Choroid plexus epithelial cell (primary cell): ENCODE measurements at regions not wholly inside any gene's neighbourhood (a gene's known extent, or its start where the extent isn't known, plus 50 kb on each side); places are given as distances from the start of the nearest gene placed in this dataset.

Experiments
- DNase-seq: peaks from one replicate; pipeline ENCODE4 v3.0.0-alpha.2; 2010; ENCODE audit warnings: low read depth
- H3K4me3 ChIP-seq: 2 replicates; pipeline ENCODE4 v1.5.1; 2011; ENCODE audit warnings: low read depth, mild to moderate bottlenecking, control low read depth, low read length, moderate library complexity
- TF ChIP-seq, protein P1 (sequence below): conservative IDR thresholded peaks from 2 replicates; pipeline ENCODE4 v1.5.1; 2011; ENCODE audit warnings: low read depth, mild to moderate bottlenecking, control low read depth, inconsistent platforms, low read length, moderate library complexity

DNA sequence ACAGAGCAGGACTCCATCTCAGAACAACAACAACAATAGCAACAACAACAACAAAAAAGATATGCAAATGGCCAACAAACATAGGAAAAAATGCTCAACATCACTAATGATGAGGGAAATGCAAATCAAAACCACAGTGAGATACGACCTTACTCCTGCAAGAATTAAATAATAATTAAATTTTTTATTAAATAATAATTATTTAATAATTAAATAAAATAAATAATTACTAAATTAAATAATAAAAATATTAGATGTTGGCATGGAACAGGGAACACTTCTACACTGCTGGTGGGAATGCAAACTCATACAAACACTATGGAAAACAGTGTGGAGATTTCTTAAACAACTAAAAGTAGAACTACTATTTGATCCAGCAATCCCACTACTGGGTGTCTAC is 1022.3 kb upstream of the B3GALT2 start:
- no peak for DNase-seq
- no peak overlapping the region for H3K4me3 ChIP-seq

DNA sequence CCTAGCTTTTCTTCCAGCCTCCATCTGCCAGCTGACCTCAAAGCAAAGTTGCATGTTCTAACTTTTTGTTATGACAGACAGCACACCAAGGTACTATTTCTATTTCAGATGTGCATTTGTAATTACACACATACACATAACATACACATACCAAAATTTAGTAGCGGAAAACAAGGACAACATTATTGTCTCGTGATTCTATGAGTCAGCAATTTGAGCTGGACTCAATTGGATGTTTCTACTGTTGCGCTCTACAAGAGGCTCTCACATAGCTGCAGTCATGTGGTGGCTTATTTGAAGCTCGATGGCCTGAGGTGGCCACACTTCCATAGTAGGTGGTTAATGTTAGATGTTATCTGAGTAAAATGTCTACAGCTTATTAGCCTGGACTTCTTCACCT is 1010.1 kb upstream of the B3GALT2 start:
- H3K4me3 ChIP-seq: no peak overlapping the region
- TF ChIP-seq, protein P1, sequence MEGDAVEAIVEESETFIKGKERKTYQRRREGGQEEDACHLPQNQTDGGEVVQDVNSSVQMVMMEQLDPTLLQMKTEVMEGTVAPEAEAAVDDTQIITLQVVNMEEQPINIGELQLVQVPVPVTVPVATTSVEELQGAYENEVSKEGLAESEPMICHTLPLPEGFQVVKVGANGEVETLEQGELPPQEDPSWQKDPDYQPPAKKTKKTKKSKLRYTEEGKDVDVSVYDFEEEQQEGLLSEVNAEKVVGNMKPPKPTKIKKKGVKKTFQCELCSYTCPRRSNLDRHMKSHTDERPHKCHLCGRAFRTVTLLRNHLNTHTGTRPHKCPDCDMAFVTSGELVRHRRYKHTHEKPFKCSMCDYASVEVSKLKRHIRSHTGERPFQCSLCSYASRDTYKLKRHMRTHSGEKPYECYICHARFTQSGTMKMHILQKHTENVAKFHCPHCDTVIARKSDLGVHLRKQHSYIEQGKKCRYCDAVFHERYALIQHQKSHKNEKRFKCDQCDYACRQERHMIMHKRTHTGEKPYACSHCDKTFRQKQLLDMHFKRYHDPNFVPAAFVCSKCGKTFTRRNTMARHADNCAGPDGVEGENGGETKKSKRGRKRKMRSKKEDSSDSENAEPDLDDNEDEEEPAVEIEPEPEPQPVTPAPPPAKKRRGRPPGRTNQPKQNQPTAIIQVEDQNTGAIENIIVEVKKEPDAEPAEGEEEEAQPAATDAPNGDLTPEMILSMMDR: no peak
- no peak for DNase-seq

More for the DNA sequence above, 1022.3 kb upstream of the B3GALT2 start:
- TF ChIP-seq, protein P1: no peak

DNA sequence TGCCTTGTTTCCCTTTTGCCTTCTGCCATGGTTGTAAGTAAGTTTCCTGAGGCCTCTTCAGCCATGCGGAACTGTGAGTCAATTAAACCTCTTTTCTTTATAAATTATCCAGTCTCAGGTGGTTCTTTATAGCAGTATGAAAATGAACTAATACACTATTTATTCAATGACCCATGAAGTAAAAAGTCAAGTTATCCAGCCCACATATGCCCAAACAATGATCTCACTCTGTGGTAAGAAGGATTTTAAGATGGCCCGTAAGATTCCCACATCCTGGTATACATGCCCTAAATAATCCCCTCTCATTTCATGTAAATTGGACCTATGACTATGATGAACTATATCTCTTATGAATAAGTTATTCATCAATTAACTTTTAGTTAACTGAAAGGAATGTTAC is 1008.3 kb upstream of the B3GALT2 start:
- no peak overlapping the region for H3K4me3 ChIP-seq
- TF ChIP-seq, protein P1: no peak
- DNase-seq: no peak

DNA sequence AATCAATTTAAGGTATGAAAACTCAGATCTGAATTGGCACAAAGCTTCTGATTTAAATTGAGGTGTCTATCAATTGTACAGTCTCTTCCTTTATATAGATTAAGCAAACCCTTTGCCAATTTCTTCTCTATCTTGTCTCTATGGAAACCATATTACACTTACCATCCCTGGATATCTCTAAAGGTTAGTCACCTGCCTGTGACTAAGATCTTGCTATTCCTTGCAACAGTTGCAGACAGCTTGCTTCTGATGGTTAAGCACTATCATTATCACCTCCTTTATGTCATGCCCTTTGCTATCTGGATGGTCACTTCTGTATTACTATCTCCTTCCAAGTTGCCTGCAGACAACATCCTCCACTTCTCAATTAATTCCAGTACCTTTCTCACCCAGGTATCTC is 998.6 kb upstream of the B3GALT2 start:
- no peak for DNase-seq
- no peak overlapping the region for H3K4me3 ChIP-seq
- TF ChIP-seq, protein P1: no peak

DNA sequence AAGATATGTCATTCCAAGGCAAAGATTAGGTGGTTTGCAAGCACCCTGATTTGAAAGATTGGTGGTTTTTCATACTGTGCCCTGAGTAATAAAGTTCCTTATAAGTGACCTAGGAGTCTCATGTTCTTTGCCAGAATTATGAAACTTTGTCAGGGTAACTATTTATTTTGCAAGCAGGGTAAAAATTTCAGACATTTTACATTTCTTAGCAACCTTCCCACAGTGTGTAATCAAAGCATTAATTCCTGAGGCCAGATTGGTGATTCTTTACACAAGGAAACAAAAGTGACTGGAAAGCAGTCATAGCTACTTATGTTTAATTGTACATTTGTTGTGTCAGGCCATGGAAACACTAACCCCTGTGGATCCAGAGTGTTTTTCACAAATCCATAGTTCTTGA is 998.0 kb upstream of the B3GALT2 start:
- TF ChIP-seq, protein P1: no peak
- peak; percentile 27 for DNase-seq
- H3K4me3 ChIP-seq: no peak overlapping the region

DNA sequence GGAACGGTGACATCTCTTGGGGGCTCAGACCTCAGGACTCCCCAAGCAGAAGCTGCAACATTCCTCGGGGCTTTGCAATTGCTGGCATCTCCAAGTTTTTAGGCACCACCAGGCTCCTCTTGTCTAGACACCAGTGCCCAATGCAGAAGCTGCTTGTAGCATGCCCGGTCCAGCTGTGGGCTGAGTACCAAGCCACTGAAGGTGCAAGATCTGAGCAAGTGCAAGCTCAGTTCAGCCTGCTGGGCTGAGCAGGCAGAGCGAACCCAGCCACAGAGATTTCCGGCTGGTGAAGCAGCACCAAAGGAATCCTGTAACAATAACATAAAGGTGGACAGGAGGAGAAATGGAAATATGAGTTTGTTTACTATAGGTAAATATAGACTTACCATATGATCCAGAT is 995.4 kb upstream of the B3GALT2 start:
- no peak for DNase-seq
- H3K4me3 ChIP-seq: no peak overlapping the region
- TF ChIP-seq, protein P1: no peak

DNA sequence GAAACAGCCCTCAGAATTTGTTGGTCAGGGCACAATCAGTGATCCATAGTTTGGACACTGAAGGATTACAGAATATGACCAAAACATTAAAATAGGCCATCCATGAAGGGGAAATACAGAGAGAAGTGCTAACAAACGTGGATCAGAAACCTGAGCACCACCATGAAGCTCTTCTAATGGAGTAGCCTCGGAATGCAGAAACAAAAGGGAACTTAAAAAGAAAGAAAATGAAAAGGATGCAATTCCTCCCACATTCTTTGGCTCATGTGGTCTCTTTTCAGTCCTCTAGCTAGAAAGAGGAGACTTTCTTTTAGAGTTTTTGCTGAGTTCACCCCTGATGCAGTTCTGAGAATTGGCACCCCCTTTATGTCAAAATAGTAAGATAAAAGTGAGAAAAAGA is 989.8 kb upstream of the B3GALT2 start:
- TF ChIP-seq, protein P1: no peak

More for the DNA sequence above, 989.8 kb upstream of the B3GALT2 start:
- no peak for DNase-seq
- no peak overlapping the region for H3K4me3 ChIP-seq
